A549 (cell line): ENCODE measurements at regions not wholly inside any gene's neighbourhood (a gene's known extent, or its start where the extent isn't known, plus 50 kb on each side); places are given as distances from the start of the nearest gene placed in this dataset.

Experiments
- ATAC-seq, 2 experiments: fragments of 200-7000 bp in 1 of 2; fragments of >200 bp in 1 of 2; cut with Nextera tagmentation in 1 of 2; cut with Tn5 transposase in 1 of 2; 3 replicates each; pipeline versions ENCODE4 v1.8.0 to v1.9.1; 2018 to 2020; ENCODE audit warnings: mild to moderate bottlenecking in 1 of 2, moderate library complexity in 1 of 2
- CTCF ChIA-PET: fragments of 300-600 bp; sonication (Branson Sonifier 250); formaldehyde crosslinking; extraction: SDS; loops from one replicate; lab custom pipeline; 2021; ENCODE audit warnings: antibody characterized with exemption, inconsistent platforms; lab: Yijun Ruan, JAX
- POLR2A ChIA-PET: fragments of 350-600 bp; formaldehyde crosslinking; extraction: SDS; loops from one replicate; lab custom pipeline; 2021; ENCODE audit warnings: antibody characterized with exemption, inconsistent platforms; lab: Yijun Ruan, JAX
- DNase-seq, 2 experiments: peaks; one replicate each; pipeline versions ENCODE4 v3.0.0 to v3.0.0-alpha.2; 2011 to 2016; ENCODE audit warnings: low read depth in 1 of 2, low spot score in 1 of 2
- FAIRE-seq: peaks from 2 replicates; lab custom pipeline; 2011; peaks lifted over from hg19 to GRCh38; lab: Jason Lieb, UNC
- H3K27ac ChIP-seq, 2 experiments: fragments of >200 bp; sonication (Bioruptor Twin); formaldehyde crosslinking; 3 replicates each; pipeline ENCODE4 v1.5.1; 2016 to 2017
- H3K4me1 ChIP-seq: fragments of >200 bp; sonication (Bioruptor Twin); formaldehyde crosslinking; 3 replicates; pipeline ENCODE4 v1.6.1; 2016
- H3K4me2 ChIP-seq: fragments of >200 bp; sonication (Bioruptor Twin); formaldehyde crosslinking; 3 replicates; pipeline ENCODE4 v1.6.1; 2016
- H3K4me3 ChIP-seq: fragments of >200 bp; sonication (Bioruptor Twin); formaldehyde crosslinking; 3 replicates; pipeline ENCODE4 v1.5.1; 2016
- H3K9me3 ChIP-seq: fragments of >200 bp; sonication (Bioruptor Twin); formaldehyde crosslinking; 3 replicates; pipeline ENCODE4 v1.6.1; 2016
- ATOH8 ChIP-seq: fragments of 250-450 bp; sonication (Bioruptor Pico); IDR thresholded peaks from 2 replicates; pipeline ENCODE4 v1.5.0; 2020; ENCODE audit warnings: low read depth, mild to moderate bottlenecking, moderate library complexity
- CBX2 ChIP-seq: fragments of 200-600 bp; sonication (generic); IDR thresholded peaks from 2 replicates; pipeline ENCODE4 v1.6.1; 2016; ENCODE audit warnings: low read depth, mild to moderate bottlenecking, borderline replicate concordance
- CBX8 ChIP-seq: fragments of 200-600 bp; sonication (generic); IDR thresholded peaks from 2 replicates; pipeline ENCODE4 v1.6.1; 2016
- CHD2 ChIP-seq: fragments of 150-350 bp; IDR thresholded peaks from 2 replicates; pipeline ENCODE4 v1.6.1; 2014; ENCODE audit warnings: low read length; ENCODE audit not compliant: partially characterized antibody
- E2F6 ChIP-seq: IDR thresholded peaks from 2 replicates; pipeline ENCODE4 v1.6.1; 2012; ENCODE audit warnings: low read depth, borderline replicate concordance
- EHMT2 ChIP-seq: fragments of 200-600 bp; sonication (generic); IDR thresholded peaks from 2 replicates; pipeline ENCODE4 v1.6.1; 2016; ENCODE audit warnings: antibody characterized with exemption, low read depth, mild to moderate bottlenecking, moderate library complexity
- EP300 ChIP-seq, 2 experiments: fragments of >200 bp; sonication (Bioruptor Twin); formaldehyde crosslinking; IDR thresholded peaks; 2 replicates in 1 of 2; 3 replicates in 1 of 2; pipeline ENCODE4 v1.6.1; 2016 to 2017
- FOSB ChIP-seq: fragments of 250-450 bp; sonication (Bioruptor Pico); IDR thresholded peaks from 2 replicates; pipeline ENCODE4 v1.5.0; 2020; ENCODE audit warnings: mild to moderate bottlenecking, moderate library complexity
- FOSL2 ChIP-seq, 2 experiments: fragments of 450-650 bp in 1 of 2; fragments of >200 bp in 1 of 2; sonication (Bioruptor Twin) in 1 of 2; formaldehyde crosslinking; IDR thresholded peaks; 2 replicates each; pipeline versions ENCODE4 v1.5.0 to v1.6.1; 2016 to 2020; ENCODE audit warnings: mild to moderate bottlenecking in 1 of 2, moderate library complexity in 1 of 2
- FOXS1 ChIP-seq: fragments of 250-450 bp; sonication (Bioruptor Pico); IDR thresholded peaks from 2 replicates; pipeline ENCODE4 v1.5.0; 2020; ENCODE audit warnings: mild to moderate bottlenecking, moderate library complexity
- GATA3 ChIP-seq: IDR thresholded peaks from 2 replicates; pipeline ENCODE4 v1.6.1; 2012; ENCODE audit warnings: borderline replicate concordance
- HDAC2 ChIP-seq: fragments of 200-600 bp; sonication (generic); IDR thresholded peaks from 2 replicates; pipeline ENCODE4 v1.6.1; 2016
- HOXA7 ChIP-seq: fragments of 250-450 bp; sonication (Bioruptor Pico); IDR thresholded peaks from 2 replicates; pipeline ENCODE4 v1.5.0; 2020; ENCODE audit warnings: mild to moderate bottlenecking, moderate library complexity
- JUN ChIP-seq, 2 experiments: fragments of >200 bp; sonication (Bioruptor Twin); formaldehyde crosslinking; IDR thresholded peaks; 2 replicates in 1 of 2; 3 replicates in 1 of 2; pipeline ENCODE4 v1.6.1; 2016 to 2017
- KDM1A ChIP-seq: fragments of 200-600 bp; sonication (generic); IDR thresholded peaks from 2 replicates; pipeline ENCODE4 v1.6.1; 2016; ENCODE audit warnings: low read depth, mild to moderate bottlenecking
- MAZ ChIP-seq: fragments of 150-350 bp; IDR thresholded peaks from 2 replicates; pipeline ENCODE4 v1.6.1; 2014; ENCODE audit warnings: antibody characterized with exemption, low read depth, low read length, borderline replicate concordance
- NPAS2 ChIP-seq: fragments of 250-450 bp; sonication (Bioruptor Pico); IDR thresholded peaks from 2 replicates; pipeline ENCODE4 v1.8.0; 2022; ENCODE audit warnings: mild to moderate bottlenecking, moderate library complexity, borderline replicate concordance
- NR3C1 ChIP-seq: fragments of >200 bp; sonication (Bioruptor Twin); formaldehyde crosslinking; IDR thresholded peaks from 3 replicates; pipeline ENCODE4 v1.6.1; 2017
- PHF8 ChIP-seq: fragments of 200-600 bp; sonication (generic); IDR thresholded peaks from 2 replicates; pipeline ENCODE4 v1.6.1; 2016; ENCODE audit warnings: low read depth, mild to moderate bottlenecking, antibody characterized with exemption, moderate library complexity, borderline replicate concordance
- RCOR1 ChIP-seq: fragments of 150-350 bp; IDR thresholded peaks from 2 replicates; pipeline ENCODE4 v1.6.1; 2014; ENCODE audit warnings: antibody characterized with exemption, low read length, low read depth
- RNF2 ChIP-seq: fragments of 200-600 bp; sonication (generic); IDR thresholded peaks from 2 replicates; pipeline ENCODE4 v1.6.1; 2016; ENCODE audit warnings: low read depth, mild to moderate bottlenecking, antibody characterized with exemption, moderate library complexity, borderline replicate concordance
- ZC3H11A ChIP-seq: fragments of 450-650 bp; IDR thresholded peaks from 2 replicates; pipeline ENCODE4 v1.6.1; 2014; ENCODE audit warnings: antibody characterized with exemption, mild to moderate bottlenecking
- ZFP36 ChIP-seq: fragments of 450-650 bp; IDR thresholded peaks from 2 replicates; pipeline ENCODE4 v1.6.1; 2014; ENCODE audit warnings: borderline replicate concordance; ENCODE audit not compliant: partially characterized antibody
- WGBS: methylation state at CpG from one replicate; pipeline ENCODE4 v1.1.6; 2017; ENCODE audit errors: missing lambda C conversion rate; 5-methylcytosine and 5-hydroxymethylcytosine counted together
- TF ChIP-seq, protein P1 (sequence below): fragments of >200 bp; sonication (Bioruptor Twin); formaldehyde crosslinking; IDR thresholded peaks from 3 replicates; pipeline ENCODE4 v1.6.1; 2016

DNA sequence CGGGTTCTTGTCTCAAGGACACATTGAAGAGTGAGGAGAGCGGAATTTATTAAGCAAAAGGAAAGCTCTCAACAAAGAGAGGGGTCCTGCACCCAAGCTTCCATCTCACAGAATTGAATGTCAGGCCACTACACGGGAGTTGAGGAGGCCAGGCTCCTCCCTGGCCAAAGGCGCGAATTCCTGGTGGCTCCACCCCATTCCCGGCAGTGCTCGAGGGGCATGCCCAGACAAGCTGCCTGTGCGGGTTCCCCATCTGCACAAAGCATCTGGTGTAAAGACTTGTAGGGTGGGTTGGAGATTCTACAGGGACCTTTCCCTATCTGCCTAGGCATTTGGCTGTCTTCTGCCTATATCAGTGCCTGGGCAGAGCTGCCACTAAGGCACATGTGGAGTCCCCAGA lies 648.5 kb upstream of the PKN2 start:
- DNase-seq (no peak), FAIRE-seq (no peak), ATAC-seq (no peak)
- POLR2A ChIA-PET = no interaction called here
- WGBS = 88% methylated on average over 8 of the region's 8 CpGs
- Histone ChIP-seq H3K27ac (no peak overlapping the region), H3K4me1 (no peaks in the 10 kb centered on the region), H3K4me2 (no peak overlapping the region), H3K9me3 (no peaks in the 10 kb centered on the region; the same call in 2 of the 3 replicates), H3K4me3 (no peak overlapping the region)
- no peak for TF ChIP-seq CBX2
- no peak for TF ChIP-seq EHMT2
- no peak for TF ChIP-seq ZFP36
- no peak for TF ChIP-seq JUN (IDR thresholded peaks at IDR 0.05)
- no peak for TF ChIP-seq RCOR1
- no peak for TF ChIP-seq FOSB (CRISPR knock-in tag)
- no peak for TF ChIP-seq ZC3H11A
- TF ChIP-seq NPAS2 (CRISPR knock-in tag) = no peak
- TF ChIP-seq MAZ = no peak
- no peak for TF ChIP-seq E2F6
- no peak for TF ChIP-seq HOXA7 (CRISPR knock-in tag)
- TF ChIP-seq PHF8 = no peak
- no peak for TF ChIP-seq NR3C1
- TF ChIP-seq ATOH8 (CRISPR knock-in tag) = no peak
- TF ChIP-seq EP300 (IDR thresholded peaks at IDR 0.05) = no peak
- TF ChIP-seq RNF2 = no peak
- CTCF ChIA-PET = no interaction called here

DNA sequence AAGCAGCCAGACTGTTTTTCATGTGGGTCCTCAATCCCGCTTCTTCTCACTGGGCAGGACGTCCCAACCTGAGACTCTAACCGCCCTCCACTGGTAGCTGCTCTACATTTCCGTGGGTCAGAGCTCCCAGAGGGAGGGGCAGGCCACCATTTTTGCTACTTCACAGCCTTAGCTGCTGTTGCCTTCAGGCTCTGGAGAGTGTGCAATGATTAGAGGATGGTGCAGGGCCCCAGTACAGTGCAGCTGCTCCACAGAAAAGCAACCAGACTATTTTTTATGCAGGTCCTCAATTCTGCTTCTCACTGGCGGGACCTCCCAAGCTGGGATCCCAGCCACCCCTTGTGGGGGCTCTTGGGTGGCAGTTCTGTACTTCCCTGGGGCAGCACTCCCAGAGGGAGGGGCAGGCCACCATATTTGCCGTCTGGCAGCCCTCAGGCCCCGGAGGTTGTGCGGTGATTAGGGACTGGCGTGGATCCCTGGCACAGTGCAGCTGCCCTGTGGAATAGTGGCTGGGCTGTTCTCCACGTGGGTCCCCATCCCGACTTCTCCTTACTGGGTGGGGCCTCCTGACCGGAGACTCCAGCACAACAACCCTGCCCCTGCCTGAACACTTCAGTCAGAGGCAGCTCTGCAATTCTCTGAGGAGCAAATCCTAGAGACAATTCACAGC lies 647.6 kb upstream of the PKN2 start:
- Histone ChIP-seq H3K27ac (no peak overlapping the region), H3K4me3 (no peak overlapping the region), H3K9me3 (no peaks in the 10 kb centered on the region; the same call in 2 of the 3 replicates), H3K4me1 (no peaks in the 10 kb centered on the region), H3K4me2 (no peak overlapping the region)
- 95% methylated on average over 4 of the region's 12 CpGs for WGBS
- POLR2A ChIA-PET = no interaction called here
- TF ChIP-seq KDM1A = no peak
- TF ChIP-seq ZC3H11A = no peak
- TF ChIP-seq, protein P1, sequence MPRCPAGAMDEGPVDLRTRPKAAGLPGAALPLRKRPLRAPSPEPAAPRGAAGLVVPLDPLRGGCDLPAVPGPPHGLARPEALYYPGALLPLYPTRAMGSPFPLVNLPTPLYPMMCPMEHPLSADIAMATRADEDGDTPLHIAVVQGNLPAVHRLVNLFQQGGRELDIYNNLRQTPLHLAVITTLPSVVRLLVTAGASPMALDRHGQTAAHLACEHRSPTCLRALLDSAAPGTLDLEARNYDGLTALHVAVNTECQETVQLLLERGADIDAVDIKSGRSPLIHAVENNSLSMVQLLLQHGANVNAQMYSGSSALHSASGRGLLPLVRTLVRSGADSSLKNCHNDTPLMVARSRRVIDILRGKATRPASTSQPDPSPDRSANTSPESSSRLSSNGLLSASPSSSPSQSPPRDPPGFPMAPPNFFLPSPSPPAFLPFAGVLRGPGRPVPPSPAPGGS = no peak
- TF ChIP-seq HDAC2 = no peak
- no peak for TF ChIP-seq FOSL2 (IDR thresholded peaks at IDR 0.05)
- TF ChIP-seq FOSL2 (CRISPR knock-in tag; IDR thresholded peaks at IDR 0.05) = no peak
- no peak for TF ChIP-seq FOXS1 (CRISPR knock-in tag)
- TF ChIP-seq CHD2 = no peak
- no peak for TF ChIP-seq GATA3
- no peak for TF ChIP-seq CBX8
- DNase-seq (no peak), ATAC-seq (no peak), FAIRE-seq (no peak)
- CTCF ChIA-PET = no interaction called here
